Muscle layer of duodenum (tissue), 2 donors: ENCODE measurements at regions not wholly inside any gene's neighbourhood (a gene's known extent, or its start where the extent isn't known, plus 50 kb on each side); places are given as distances from the start of the nearest gene placed in this dataset.

Experiments
- H3K27ac ChIP-seq: one replicate; pipeline ENCODE4 v1.7.0; 2013; ENCODE audit warnings: mild to moderate bottlenecking, low read length
- H3K27me3 ChIP-seq: one replicate; pipeline ENCODE4 v1.7.0; 2013; ENCODE audit warnings: low read depth, mild to moderate bottlenecking, control low read depth, low read length
- H3K36me3 ChIP-seq, 2 donors: one replicate each; pipeline ENCODE4 v1.7.0; 2013; ENCODE audit warnings: low read length in 2 of 2, control low read depth in 1 of 2, mild to moderate bottlenecking in 1 of 2; ENCODE audit not compliant: insufficient read depth in 2 of 2, control insufficient read depth in 1 of 2
- H3K4me1 ChIP-seq, 2 donors: one replicate each; pipeline ENCODE4 v1.7.0; 2013; ENCODE audit warnings: low read length in 2 of 2, mild to moderate bottlenecking in 2 of 2, control low read depth in 1 of 2, moderate library complexity in 1 of 2; ENCODE audit not compliant: insufficient read depth in 2 of 2, control insufficient read depth in 1 of 2
- H3K4me3 ChIP-seq, 2 donors: one replicate each; pipeline ENCODE4 v1.7.0; 2013; ENCODE audit warnings: low read length in 2 of 2, low read depth in 1 of 2, mild to moderate bottlenecking in 1 of 2
- H3K9me3 ChIP-seq, 2 donors: one replicate each; pipeline ENCODE4 v1.7.0; 2013; ENCODE audit warnings: low read length in 2 of 2, control low read depth in 1 of 2, mild to moderate bottlenecking in 1 of 2; ENCODE audit not compliant: control insufficient read depth in 1 of 2
- donor health status: healthy.

GRCh38 chr19:31518216-31519020 lies 169.2 kb upstream of the TSHZ3 start:
- H3K36me3 ChIP-seq, result no peaks in the 10 kb centered on the region
- H3K4me3 ChIP-seq, result no peak overlapping the region
- no peaks in the 10 kb centered on the region for H3K4me1 ChIP-seq
- no peaks in the 10 kb centered on the region for H3K27me3 ChIP-seq
- H3K9me3 ChIP-seq, result peaks cover 0 to 7% of the 10 kb centered on the region in 2 donors
- no peak overlapping the region for H3K27ac ChIP-seq

GRCh38 chr19:31519256-31519655 lies 170.0 kb upstream of the TSHZ3 start:
- Histone ChIP-seq H3K27ac (no peak overlapping the region), H3K9me3 (peaks cover 0 to 7% of the 10 kb centered on the region in 2 donors), H3K4me3 (no peak overlapping the region), H3K36me3 (no peaks in the 10 kb centered on the region), H3K27me3 (no peaks in the 10 kb centered on the region), H3K4me1 (no peaks in the 10 kb centered on the region)

- Histone ChIP-seq H3K27ac (no peak overlapping the region), H3K27me3 (no peaks in the 10 kb centered on the region), H3K9me3 (peaks cover 0 to 10% of the 10 kb centered on the region in 2 donors), H3K36me3 (no peaks in the 10 kb centered on the region), H3K4me3 (no peak overlapping the region), H3K4me1 (no peaks in the 10 kb centered on the region)
These were observed 170.7 kb upstream of the TSHZ3 start for GRCh38 chr19:31519908-31520307.

GRCh38 chr19:31520633-31521032 lies 171.4 kb upstream of the TSHZ3 start:
- H3K9me3 ChIP-seq, result peaks cover 0 to 10% of the 10 kb centered on the region in 2 donors
- no peaks in the 10 kb centered on the region for H3K4me1 ChIP-seq
- H3K4me3 ChIP-seq, result no peak overlapping the region
- H3K36me3 ChIP-seq, result no peaks in the 10 kb centered on the region
- H3K27ac ChIP-seq, result no peak overlapping the region
- H3K27me3 ChIP-seq, result no peaks in the 10 kb centered on the region

GRCh38 chr19:31525610-31526147 lies 176.4 kb upstream of the TSHZ3 start:
- H3K4me3 ChIP-seq, result no peak overlapping the region
- H3K36me3 ChIP-seq, result no peaks in the 10 kb centered on the region
- no peaks in the 10 kb centered on the region for H3K27me3 ChIP-seq
- peaks cover 0 to 13% of the 10 kb centered on the region in 2 donors for H3K9me3 ChIP-seq
- no peaks in the 10 kb centered on the region for H3K4me1 ChIP-seq
- H3K27ac ChIP-seq, result no peak overlapping the region

GRCh38 chr19:31527443-31527842 lies 178.2 kb upstream of the TSHZ3 start:
- no peaks in the 10 kb centered on the region for H3K36me3 ChIP-seq
- H3K27me3 ChIP-seq, result no peaks in the 10 kb centered on the region
- no peak overlapping the region for H3K27ac ChIP-seq
- H3K4me3 ChIP-seq, result no peak overlapping the region
- no peaks in the 10 kb centered on the region for H3K4me1 ChIP-seq
- peaks cover 0 to 11% of the 10 kb centered on the region in 2 donors for H3K9me3 ChIP-seq

GRCh38 chr19:31528261-31528660 lies 179.0 kb upstream of the TSHZ3 start:
- no peaks in the 10 kb centered on the region for H3K4me1 ChIP-seq
- no peak overlapping the region for H3K27ac ChIP-seq
- H3K9me3 ChIP-seq, result peaks cover 0 to 11% of the 10 kb centered on the region in 2 donors
- no peaks in the 10 kb centered on the region for H3K36me3 ChIP-seq
- no peak overlapping the region for H3K4me3 ChIP-seq
- no peaks in the 10 kb centered on the region for H3K27me3 ChIP-seq

- H3K27me3 ChIP-seq, result no peaks in the 10 kb centered on the region
- no peaks in the 10 kb centered on the region for H3K4me1 ChIP-seq
- H3K27ac ChIP-seq, result no peak overlapping the region
- no peaks in the 10 kb centered on the region for H3K36me3 ChIP-seq
- H3K9me3 ChIP-seq, result peaks cover 0 to 11% of the 10 kb centered on the region in 2 donors
- H3K4me3 ChIP-seq, result no peak overlapping the region
These were observed 179.9 kb upstream of the TSHZ3 start for GRCh38 chr19:31529121-31529520.

- no peak overlapping the region for H3K4me3 ChIP-seq
- H3K9me3 ChIP-seq, result peaks cover 0 to 8% of the 10 kb centered on the region in 2 donors
- H3K4me1 ChIP-seq, result no peaks in the 10 kb centered on the region
- no peak overlapping the region for H3K27ac ChIP-seq
- no peaks in the 10 kb centered on the region for H3K36me3 ChIP-seq
- no peaks in the 10 kb centered on the region for H3K27me3 ChIP-seq
These were observed 181.5 kb upstream of the TSHZ3 start for GRCh38 chr19:31530781-31531180.

GRCh38 chr19:31531326-31531725 lies 182.1 kb upstream of the TSHZ3 start:
- Histone ChIP-seq H3K27me3 (no peaks in the 10 kb centered on the region), H3K4me1 (no peaks in the 10 kb centered on the region)

GRCh38 chr19:31532034-31532433 lies 182.8 kb upstream of the TSHZ3 start:
- no peaks in the 10 kb centered on the region for H3K9me3 ChIP-seq
- no peaks in the 10 kb centered on the region for H3K27me3 ChIP-seq
- H3K4me1 ChIP-seq, result no peaks in the 10 kb centered on the region
- no peak overlapping the region for H3K27ac ChIP-seq
- H3K36me3 ChIP-seq, result no peaks in the 10 kb centered on the region
- H3K4me3 ChIP-seq, result no peak overlapping the region

More at GRCh38 chr19:31531326-31531725, 182.1 kb upstream of the TSHZ3 start:
- H3K4me3 ChIP-seq, result no peak overlapping the region
- H3K36me3 ChIP-seq, result no peaks in the 10 kb centered on the region
- H3K9me3 ChIP-seq, result peaks cover 0 to 5% of the 10 kb centered on the region in 2 donors
- no peak overlapping the region for H3K27ac ChIP-seq
